ENCODE measurements at regions not wholly inside any gene's neighbourhood (a gene's known extent, or its start where the extent isn't known, plus 50 kb on each side); places are given as distances from the start of the nearest gene placed in this dataset.

GRCh38 chr1:117793413-117793812 lies 136.0 kb downstream of the GDAP2 start:
- no peak overlapping the region for H3K9ac ChIP-seq
- TF ChIP-seq Cebpa-rat (IDR thresholded peaks at IDR 0.05), result no peak
- H3K4me2 ChIP-seq, result no peak overlapping the region
- peaks cover 0 to 10% (median 0%) of the 10 kb centered on the region in 10 experiments; a peak in 5 of 20 replicates for H3K4me1 ChIP-seq
- no peaks in the 10 kb centered on the region for H3K36me3 ChIP-seq
- no peak overlapping the region for H3K27ac ChIP-seq
- H3K9me3 ChIP-seq (replicated peaks in 1 of 11), result peaks cover 0 to 8% (median 5%) of the 10 kb centered on the region in 11 experiments; a peak in 5 of 22 replicates
- H3K4me3 ChIP-seq, result no peak overlapping the region
- no peaks in the 10 kb centered on the region for H3K27me3 ChIP-seq
- no peaks in the 10 kb centered on the region for H4K20me1 ChIP-seq

- no peak overlapping the region for H3K9ac ChIP-seq
- H3K4me1 ChIP-seq, result peaks cover 0 to 10% (median 0%) of the 10 kb centered on the region in 10 experiments; a peak in 5 of 20 replicates
- no peak overlapping the region for H3K4me3 ChIP-seq
- no peak for TF ChIP-seq Cebpa-rat (IDR thresholded peaks at IDR 0.05)
- no peaks in the 10 kb centered on the region for H3K36me3 ChIP-seq
- H3K27me3 ChIP-seq, result no peaks in the 10 kb centered on the region
- peaks cover 0 to 8% (median 5%) of the 10 kb centered on the region in 11 experiments; a peak in 5 of 22 replicates for H3K9me3 ChIP-seq (replicated peaks in 1 of 11)
- H4K20me1 ChIP-seq, result no peaks in the 10 kb centered on the region
- H3K27ac ChIP-seq, result no peak overlapping the region
- no peak overlapping the region for H3K4me2 ChIP-seq
Observed at GRCh38 chr1:117794073-117794472, 135.3 kb downstream of the GDAP2 start.

GRCh38 chr1:117795190-117795589 lies 134.2 kb downstream of the GDAP2 start:
- Histone ChIP-seq H3K9me3 (replicated peaks in 1 of 11) (peaks cover 0 to 8% (median 5%) of the 10 kb centered on the region in 11 experiments; a peak in 5 of 22 replicates), H3K27me3 (no peaks in the 10 kb centered on the region), H3K36me3 (no peaks in the 10 kb centered on the region), H3K4me1 (peaks cover 0 to 10% (median 0%) of the 10 kb centered on the region in 10 experiments; a peak in 5 of 20 replicates), H4K20me1 (no peaks in the 10 kb centered on the region), H3K4me3 (no peak overlapping the region), H3K4me2 (no peak overlapping the region), H3K9ac (no peak overlapping the region), H3K27ac (no peak overlapping the region)
- no peak for TF ChIP-seq Cebpa-rat (IDR thresholded peaks at IDR 0.05)

GRCh38 chr1:117795792-117796191 lies 133.6 kb downstream of the GDAP2 start:
- Histone ChIP-seq H3K9me3 (replicated peaks in 1 of 11) (peaks cover 0 to 8% (median 5%) of the 10 kb centered on the region in 11 experiments; a peak in 5 of 22 replicates), H3K27ac (no peak overlapping the region), H3K27me3 (no peaks in the 10 kb centered on the region), H3K4me3 (no peak overlapping the region), H3K9ac (no peak overlapping the region), H3K4me2 (no peak overlapping the region), H3K4me1 (peaks cover 0 to 10% (median 0%) of the 10 kb centered on the region in 10 experiments; a peak in 5 of 20 replicates), H4K20me1 (no peaks in the 10 kb centered on the region), H3K36me3 (no peaks in the 10 kb centered on the region)
- TF ChIP-seq Cebpa-rat (IDR thresholded peaks at IDR 0.05), result no peak

GRCh38 chr1:117796226-117796625 lies 133.2 kb downstream of the GDAP2 start:
- Histone ChIP-seq H3K27ac (no peak overlapping the region), H3K27me3 (no peaks in the 10 kb centered on the region), H4K20me1 (no peaks in the 10 kb centered on the region), H3K9me3 (replicated peaks in 1 of 11) (peaks cover 0 to 8% (median 5%) of the 10 kb centered on the region in 11 experiments; a peak in 5 of 22 replicates), H3K4me2 (no peak overlapping the region), H3K4me3 (no peak overlapping the region), H3K4me1 (peaks cover 0 to 10% (median 0%) of the 10 kb centered on the region in 10 experiments; a peak in 5 of 20 replicates), H3K9ac (no peak overlapping the region), H3K36me3 (no peaks in the 10 kb centered on the region)
- no peak for TF ChIP-seq Cebpa-rat (IDR thresholded peaks at IDR 0.05)

GRCh38 chr1:117798550-117798949 lies 130.9 kb downstream of the GDAP2 start:
- Histone ChIP-seq H3K27ac (no peak overlapping the region), H3K9ac (no peak overlapping the region), H3K27me3 (no peaks in the 10 kb centered on the region), H3K4me3 (no peak overlapping the region), H3K4me1 (no peaks in the 10 kb centered on the region), H4K20me1 (no peaks in the 10 kb centered on the region), H3K4me2 (no peak overlapping the region), H3K36me3 (no peaks in the 10 kb centered on the region), H3K9me3 (replicated peaks in 1 of 11) (no peaks in the 10 kb centered on the region)
- no peak for TF ChIP-seq Cebpa-rat (IDR thresholded peaks at IDR 0.05)

- H3K36me3 ChIP-seq, result no peaks in the 10 kb centered on the region
- no peak overlapping the region for H3K9ac ChIP-seq
- H3K27ac ChIP-seq, result no peak overlapping the region
- H3K4me2 ChIP-seq, result no peak overlapping the region
- no peaks in the 10 kb centered on the region for H3K4me1 ChIP-seq
- H3K4me3 ChIP-seq, result no peak overlapping the region
- no peaks in the 10 kb centered on the region for H4K20me1 ChIP-seq
- H3K27me3 ChIP-seq, result no peaks in the 10 kb centered on the region
- no peaks in the 10 kb centered on the region for H3K9me3 ChIP-seq (replicated peaks in 1 of 11)
- no peak for TF ChIP-seq Cebpa-rat (IDR thresholded peaks at IDR 0.05)
Observed at GRCh38 chr1:117802531-117803257, 126.7 kb downstream of the GDAP2 start.

GRCh38 chr1:117803318-117803717 lies 126.1 kb downstream of the GDAP2 start:
- no peak overlapping the region for H3K4me2 ChIP-seq
- no peak overlapping the region for H3K27ac ChIP-seq
- no peaks in the 10 kb centered on the region for H3K36me3 ChIP-seq
- H3K9ac ChIP-seq, result no peak overlapping the region
- H3K4me1 ChIP-seq, result no peaks in the 10 kb centered on the region
- TF ChIP-seq Cebpa-rat (IDR thresholded peaks at IDR 0.05), result no peak
- H3K4me3 ChIP-seq, result no peak overlapping the region
- H3K9me3 ChIP-seq (replicated peaks in 1 of 11), result no peaks in the 10 kb centered on the region
- H4K20me1 ChIP-seq, result no peaks in the 10 kb centered on the region
- H3K27me3 ChIP-seq, result no peaks in the 10 kb centered on the region

GRCh38 chr1:117809764-117810163 lies 119.7 kb downstream of the GDAP2 start:
- no peak overlapping the region for H3K27ac ChIP-seq
- no peak overlapping the region for H3K4me3 ChIP-seq
- H3K36me3 ChIP-seq, result no peaks in the 10 kb centered on the region
- no peaks in the 10 kb centered on the region for H4K20me1 ChIP-seq
- no peak overlapping the region for H3K4me2 ChIP-seq
- H3K9ac ChIP-seq, result no peak overlapping the region
- TF ChIP-seq Cebpa-rat (IDR thresholded peaks at IDR 0.05), result no peak
- no peaks in the 10 kb centered on the region for H3K4me1 ChIP-seq
- no peaks in the 10 kb centered on the region for H3K9me3 ChIP-seq (replicated peaks in 1 of 11)
- H3K27me3 ChIP-seq, result no peaks in the 10 kb centered on the region

- Histone ChIP-seq H3K9me3 (replicated peaks in 1 of 11) (no peaks in the 10 kb centered on the region), H3K27ac (no peak overlapping the region), H3K4me3 (no peak overlapping the region), H4K20me1 (no peaks in the 10 kb centered on the region), H3K9ac (no peak overlapping the region), H3K36me3 (no peaks in the 10 kb centered on the region), H3K27me3 (no peaks in the 10 kb centered on the region), H3K4me2 (no peak overlapping the region), H3K4me1 (no peaks in the 10 kb centered on the region)
- no peak for TF ChIP-seq Cebpa-rat (IDR thresholded peaks at IDR 0.05)
Observed at GRCh38 chr1:117810553-117810952, 118.9 kb downstream of the GDAP2 start.
